GM06990 (cell line): ENCODE measurements at regions not wholly inside any gene's neighbourhood (a gene's known extent, or its start where the extent isn't known, plus 50 kb on each side); places are given as distances from the start of the nearest gene placed in this dataset.
"Not testable (repeated sequence)": the region's sequence is repeated elsewhere in the genome, so short reads cannot be mapped to it uniquely, and the experiment has no call there.

Experiments used
- DNase-seq: peaks from one replicate; pipeline ENCODE4 v3.0.0-alpha.2; 2011; ENCODE audit not compliant: insufficient read length; ENCODE audit errors: extremely low read depth
- H3K27me3 ChIP-seq: replicated peaks from 2 replicates; pipeline ENCODE4 v1.6.0; 2011; ENCODE audit warnings: low read length; ENCODE audit not compliant: control insufficient read depth, insufficient read depth
- H3K36me3 ChIP-seq: 2 replicates; pipeline ENCODE4 v1.5.1; 2011; ENCODE audit warnings: low read length; ENCODE audit not compliant: control insufficient read depth, insufficient read depth
- H3K4me3 ChIP-seq: replicated peaks from 2 replicates; pipeline ENCODE4 v1.5.1; 2011; ENCODE audit warnings: low read depth, mild to moderate bottlenecking, control low read depth, low read length
- TF ChIP-seq, protein P1 (sequence below): IDR thresholded peaks from 2 replicates; pipeline ENCODE4 v1.5.1; 2011; ENCODE audit warnings: low read length, control low read depth, mild to moderate bottlenecking, inconsistent platforms; ENCODE audit not compliant: insufficient read depth, poor library complexity, severe bottlenecking

- TF ChIP-seq, protein P1, sequence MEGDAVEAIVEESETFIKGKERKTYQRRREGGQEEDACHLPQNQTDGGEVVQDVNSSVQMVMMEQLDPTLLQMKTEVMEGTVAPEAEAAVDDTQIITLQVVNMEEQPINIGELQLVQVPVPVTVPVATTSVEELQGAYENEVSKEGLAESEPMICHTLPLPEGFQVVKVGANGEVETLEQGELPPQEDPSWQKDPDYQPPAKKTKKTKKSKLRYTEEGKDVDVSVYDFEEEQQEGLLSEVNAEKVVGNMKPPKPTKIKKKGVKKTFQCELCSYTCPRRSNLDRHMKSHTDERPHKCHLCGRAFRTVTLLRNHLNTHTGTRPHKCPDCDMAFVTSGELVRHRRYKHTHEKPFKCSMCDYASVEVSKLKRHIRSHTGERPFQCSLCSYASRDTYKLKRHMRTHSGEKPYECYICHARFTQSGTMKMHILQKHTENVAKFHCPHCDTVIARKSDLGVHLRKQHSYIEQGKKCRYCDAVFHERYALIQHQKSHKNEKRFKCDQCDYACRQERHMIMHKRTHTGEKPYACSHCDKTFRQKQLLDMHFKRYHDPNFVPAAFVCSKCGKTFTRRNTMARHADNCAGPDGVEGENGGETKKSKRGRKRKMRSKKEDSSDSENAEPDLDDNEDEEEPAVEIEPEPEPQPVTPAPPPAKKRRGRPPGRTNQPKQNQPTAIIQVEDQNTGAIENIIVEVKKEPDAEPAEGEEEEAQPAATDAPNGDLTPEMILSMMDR, result no peak
- H3K4me3 ChIP-seq, result no peak overlapping the region
- no peak for DNase-seq
- no peaks in the 10 kb centered on the region for H3K36me3 ChIP-seq
- no peaks in the 10 kb centered on the region for H3K27me3 ChIP-seq
Observed at GRCh38 chr13:71360041-71360440, 507.0 kb downstream of the DACH1 start.

- TF ChIP-seq, protein P1, result no peak
- H3K27me3 ChIP-seq, result no peaks in the 10 kb centered on the region
- no peaks in the 10 kb centered on the region for H3K36me3 ChIP-seq
- DNase-seq, result no peak
- no peak overlapping the region for H3K4me3 ChIP-seq
Observed at GRCh38 chr13:71359641-71360040, 507.4 kb downstream of the DACH1 start.

DNA sequence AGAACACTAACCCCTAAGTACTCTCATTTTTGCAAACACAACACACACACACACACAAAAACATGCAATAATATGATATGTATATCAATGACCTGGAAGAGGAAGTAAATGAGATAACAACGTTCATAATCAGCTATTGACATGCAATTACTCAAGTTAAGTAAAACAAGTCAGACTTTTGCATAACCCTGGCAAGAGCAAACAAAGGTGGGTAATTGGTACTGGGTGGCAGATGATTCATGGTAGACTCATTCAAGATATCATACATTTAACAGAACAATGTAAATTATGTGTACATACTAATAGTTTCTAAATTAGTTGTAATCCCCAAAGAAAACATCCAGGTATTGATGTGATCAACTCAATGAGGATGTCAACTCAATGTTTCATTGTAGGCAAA, 508.8 kb downstream of the DACH1 start:
- H3K27me3 ChIP-seq, result no peaks in the 10 kb centered on the region
- H3K36me3 ChIP-seq, result no peaks in the 10 kb centered on the region
- DNase-seq, result no peak
- H3K4me3 ChIP-seq, result no peak overlapping the region
- TF ChIP-seq, protein P1, result no peak

GRCh38 chr13:71355010-71355409, 512.0 kb downstream of the DACH1 start:
- no peak for DNase-seq
- TF ChIP-seq, protein P1, result no peak
- Histone ChIP-seq H3K4me3 (no peak overlapping the region), H3K36me3 (no peaks in the 10 kb centered on the region), H3K27me3 (no peaks in the 10 kb centered on the region)

DNA sequence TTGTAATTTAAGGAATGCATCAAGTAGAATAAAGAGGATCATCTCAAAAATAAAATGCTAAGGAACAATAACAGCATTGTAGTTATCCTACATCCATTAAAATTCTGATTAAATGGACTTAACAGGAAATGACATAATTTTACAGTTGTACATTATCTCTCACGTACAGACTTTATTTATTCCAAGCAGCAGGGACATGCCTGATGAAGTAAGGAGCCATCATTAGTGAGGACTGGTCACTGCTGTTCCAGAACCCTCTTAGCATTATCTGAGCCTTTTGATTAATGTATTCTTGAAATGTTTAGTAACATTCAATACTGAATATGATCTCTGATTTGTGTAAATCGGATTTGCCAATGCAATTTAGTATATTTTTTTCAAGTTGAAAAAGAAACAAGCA, 516.1 kb downstream of the DACH1 start:
- Histone ChIP-seq H3K4me3 (no peak overlapping the region), H3K36me3 (no peaks in the 10 kb centered on the region), H3K27me3 (no peaks in the 10 kb centered on the region)
- TF ChIP-seq, protein P1, result no peak
- no peak for DNase-seq

- H3K36me3 ChIP-seq, DNase-seq, H3K27me3 ChIP-seq, H3K4me3 ChIP-seq: not testable (repeated sequence)
Observed at GRCh38 chr13:71345856-71346255, 521.1 kb downstream of the DACH1 start.
